Endothelial cell of umbilical vein (primary cell): ENCODE measurements at regions not wholly inside any gene's neighbourhood (a gene's known extent, or its start where the extent isn't known, plus 50 kb on each side); places are given as distances from the start of the nearest gene placed in this dataset.

Experiments used
- BruUV-seq: library from RNA; stranded (reverse); fragments of 400-500 nt; replicated peaks from 2 replicates; lab custom pipeline; 2021; lab: Mats Ljungman, UMichigan
- CTCF ChIA-PET: fragments of 300-600, 350-600 bp; sonication (Branson Sonifier 250); formaldehyde crosslinking; loops from one replicate; lab custom pipeline; 2021; ENCODE audit warnings: antibody characterized with exemption, inconsistent platforms; lab: Charles Lee
- POLR2A ChIA-PET: fragments of 300-600, 350-600 bp; sonication (Branson Sonifier 250); formaldehyde crosslinking; loops from one replicate; lab custom pipeline; 2021; ENCODE audit warnings: antibody characterized with exemption, inconsistent platforms; lab: Charles Lee
- DNase-seq: peaks from one replicate; pipeline ENCODE4 v3.0.0-alpha.2; 2011; ENCODE audit warnings: low read depth, low spot score
- FAIRE-seq: peaks from 2 replicates; lab custom pipeline; 2011; peaks lifted over from hg19 to GRCh38; lab: Jason Lieb, UNC
- H2AFZ ChIP-seq: 2 replicates; pipeline ENCODE4 v1.6.0; 2012; ENCODE audit warnings: low read depth, low read length, control low read depth, inconsistent platforms
- H3K27ac ChIP-seq: 2 replicates; pipeline ENCODE4 v1.5.1; 2011; ENCODE audit warnings: low read depth, mild to moderate bottlenecking, control low read depth, low read length, moderate library complexity; ENCODE audit not compliant: insufficient read depth
- H3K27me3 ChIP-seq, 2 experiments: 2 replicates each; pipeline versions ENCODE4 v1.6.0 to v1.6.1; 2011; ENCODE audit warnings: low read length in 2 of 2, mixed read lengths in 1 of 2; ENCODE audit not compliant: control insufficient read depth in 2 of 2, insufficient read depth in 2 of 2
- H3K36me3 ChIP-seq, 2 experiments: 2 replicates in 1 of 2; 3 replicates in 1 of 2; pipeline ENCODE4 v1.5.1; 2011; ENCODE audit warnings: low read length in 2 of 2, mild to moderate bottlenecking in 1 of 2, moderate library complexity in 1 of 2; ENCODE audit not compliant: control insufficient read depth in 2 of 2, insufficient read depth in 2 of 2; ENCODE audit errors: extremely low read depth in 1 of 2
- H3K4me1 ChIP-seq: 3 replicates; pipeline ENCODE4 v1.5.1; 2011; ENCODE audit warnings: mild to moderate bottlenecking, low read length; ENCODE audit not compliant: control insufficient read depth, insufficient read depth; ENCODE audit errors: extremely low read depth
- H3K4me2 ChIP-seq: 2 replicates; pipeline ENCODE4 v1.6.1; 2011; ENCODE audit warnings: low read length, control low read depth, mixed read lengths; ENCODE audit not compliant: insufficient read depth
- H3K4me3 ChIP-seq, 3 experiments: fragments of 200-600 bp in 1 of 3; sonication (generic), shearing (Covaris generic) in 1 of 3; replicated peaks in 1 of 3; 2 replicates each; pipeline ENCODE4 v1.5.1; 2011 to 2016; ENCODE audit warnings: control low read depth in 3 of 3, low read length in 3 of 3, mild to moderate bottlenecking in 2 of 3, inconsistent platforms in 1 of 3, low read depth in 1 of 3, moderate library complexity in 1 of 3; ENCODE audit not compliant: insufficient read depth in 1 of 3
- H3K79me2 ChIP-seq: 2 replicates; pipeline ENCODE4 v1.6.0; 2012; ENCODE audit warnings: low read length, inconsistent platforms; ENCODE audit not compliant: control insufficient read depth, insufficient read depth
- H3K9ac ChIP-seq: replicated peaks from 2 replicates; pipeline ENCODE3; 2011; ENCODE audit warnings: low read length, control low read depth; ENCODE audit not compliant: insufficient read depth; ENCODE audit errors: extremely low read depth
- H3K9me1 ChIP-seq: replicated peaks from 3 replicates; pipeline ENCODE4 v1.6.0; 2011; ENCODE audit warnings: mild to moderate bottlenecking, low read length; ENCODE audit not compliant: control insufficient read depth, insufficient read depth; ENCODE audit errors: extremely low read depth
- H3K9me3 ChIP-seq: replicated peaks from 2 replicates; pipeline ENCODE4 v1.5.1; 2012; ENCODE audit warnings: low read length, inconsistent platforms; ENCODE audit not compliant: control insufficient read depth, insufficient read depth
- H4K20me1 ChIP-seq: replicated peaks from 2 replicates; pipeline ENCODE3; 2011; ENCODE audit warnings: mild to moderate bottlenecking, low read length; ENCODE audit not compliant: control insufficient read depth, insufficient read depth; ENCODE audit errors: extremely low read depth
- CTCF ChIP-seq, 2 donors: IDR thresholded peaks; 1 replicate in 1 of 2; 2 replicates in 1 of 2; pipeline ENCODE4 v1.5.1; 2011; ENCODE audit warnings: low read length in 2 of 2, mild to moderate bottlenecking in 2 of 2, moderate library complexity in 2 of 2, control low read depth in 1 of 2, inconsistent platforms in 1 of 2, low read depth in 1 of 2; ENCODE audit not compliant: insufficient read depth in 1 of 2; ENCODE audit errors: extremely low read depth in 1 of 2
- EZH2 ChIP-seq: IDR thresholded peaks from 2 replicates; pipeline ENCODE4 v1.6.1; 2012; ENCODE audit warnings: borderline replicate concordance, low read depth, mild to moderate bottlenecking, moderate library complexity, low read length, inconsistent platforms; ENCODE audit not compliant: severe bottlenecking
- FOS ChIP-seq: IDR thresholded peaks from 2 replicates; pipeline ENCODE4 v1.6.1; 2011; ENCODE audit warnings: mild to moderate bottlenecking, low read length, moderate library complexity, borderline replicate concordance; ENCODE audit not compliant: insufficient read depth
- GATA2 ChIP-seq: IDR thresholded peaks from 2 replicates; pipeline ENCODE4 v1.7.0; 2011; ENCODE audit warnings: low read depth, mild to moderate bottlenecking, moderate library complexity, mixed read lengths, low read length; ENCODE audit not compliant: insufficient read length, insufficient read depth
- JUN ChIP-seq: IDR thresholded peaks from 2 replicates; pipeline ENCODE4 v1.6.1; 2011; ENCODE audit warnings: borderline replicate concordance, low read depth; ENCODE audit not compliant: insufficient read length, insufficient read depth
- MAX ChIP-seq: IDR thresholded peaks from 2 replicates; pipeline ENCODE4 v1.6.1; 2011; ENCODE audit not compliant: insufficient read depth, insufficient read length
- MYC ChIP-seq: IDR thresholded peaks from one replicate; pipeline ENCODE4 v1.6.1; 2011; ENCODE audit warnings: mild to moderate bottlenecking, low read depth, low read length
- POLR2A ChIP-seq: IDR thresholded peaks from 2 replicates; pipeline ENCODE4 v1.6.1; 2012; ENCODE audit warnings: low read depth, mild to moderate bottlenecking, control low read depth, low read length
- POLR2AphosphoS5 ChIP-seq: IDR thresholded peaks from 2 replicates; pipeline ENCODE4 v1.6.1; 2012; ENCODE audit warnings: low read depth, mild to moderate bottlenecking, control low read depth, low read length, moderate library complexity; ENCODE audit not compliant: insufficient read depth
- dilution Hi-C: fragments of 300-500 bp; cut with MboI; formaldehyde crosslinking; loops from one replicate; pipeline ENCODE4 v1.15.0; 2019; ENCODE audit warnings: low sequenced_read_pairs; ENCODE audit not compliant: extremely low pct_ligation_motif_present
- intact Hi-C: fragments of 100-400 bp; cut with micrococcal nuclease; formaldehyde crosslinking; loops from one replicate; pipeline ENCODE4 v1.10.0; 2022

DNA sequence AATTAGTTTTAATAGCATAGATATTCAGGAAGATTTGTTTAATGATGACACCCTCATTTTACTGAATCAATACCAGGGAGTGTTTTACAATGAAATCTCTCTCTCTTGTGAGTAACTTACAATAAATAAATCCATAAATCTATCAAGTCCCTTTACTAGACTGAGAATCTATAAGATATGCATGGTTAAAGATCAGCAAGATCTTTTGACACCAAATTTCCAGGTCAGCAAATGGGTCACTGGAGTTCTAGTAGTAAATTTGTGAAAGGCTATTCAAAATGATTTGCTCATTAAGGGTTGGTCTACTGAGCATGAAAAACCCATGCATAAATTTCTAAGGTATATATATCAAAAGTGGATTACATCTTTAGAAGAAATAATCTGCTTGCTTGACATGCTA, 512.1 kb upstream of the ITGA1 start:
- ChIA-PET CTCF (no interaction called here), POLR2A (no interaction called here)
- no peak overlapping the region for H3K4me3 ChIP-seq
- no peaks in the 10 kb centered on the region for H3K4me1 ChIP-seq
- H3K9me3 ChIP-seq, result no peaks in the 10 kb centered on the region
- TF ChIP-seq GATA2, result no peak
- TF ChIP-seq EZH2, result no peak
- TF ChIP-seq POLR2AphosphoS5, result no peak
- TF ChIP-seq JUN, result no peak
- no peak for TF ChIP-seq POLR2A
- TF ChIP-seq MYC, result no peak
- no peak for TF ChIP-seq CTCF (IDR thresholded peaks at IDR 0.05; ENCODE audit: extremely low read depth in 1 of 2, insufficient read depth in 1 of 2, low read depth in 1 of 2, low read length in 2 of 2)
- DNase-seq, result no peak
- no peaks in the 10 kb centered on the region for H3K27me3 ChIP-seq
- no peak overlapping the region for H2AFZ ChIP-seq
- no TSS peak for BruUV-seq
- no peak overlapping the region for H3K9ac ChIP-seq
- intact Hi-C loops, result no loop called here
- no peaks in the 10 kb centered on the region for H3K9me1 ChIP-seq
- H3K36me3 ChIP-seq, result no peaks in the 10 kb centered on the region
- H4K20me1 ChIP-seq, result no peaks in the 10 kb centered on the region
- H3K4me2 ChIP-seq, result no peak overlapping the region
- dilution Hi-C loops, result no loop called here
- no peak overlapping the region for H3K27ac ChIP-seq
- no peak for FAIRE-seq
- no peaks in the 10 kb centered on the region for H3K79me2 ChIP-seq

- H3K4me1 ChIP-seq, result no peaks in the 10 kb centered on the region
- intact Hi-C loops, result no loop called here
- BruUV-seq, result no TSS peak
- no peaks in the 10 kb centered on the region for H3K79me2 ChIP-seq
- H3K27ac ChIP-seq, result no peak overlapping the region
- H3K4me2 ChIP-seq, result no peak overlapping the region
- no peaks in the 10 kb centered on the region for H3K9me3 ChIP-seq
- FAIRE-seq, result no peak
- H3K9ac ChIP-seq, result no peak overlapping the region
- no peak overlapping the region for H2AFZ ChIP-seq
- H3K4me3 ChIP-seq, result no peak overlapping the region
- no peaks in the 10 kb centered on the region for H3K9me1 ChIP-seq
- ChIA-PET POLR2A (no interaction called here), CTCF (no interaction called here)
- no peak for DNase-seq
- H3K27me3 ChIP-seq, result no peaks in the 10 kb centered on the region
- no peaks in the 10 kb centered on the region for H4K20me1 ChIP-seq
- dilution Hi-C loops, result no loop called here
- TF ChIP-seq MAX (no peak), POLR2A (no peak), POLR2AphosphoS5 (no peak), CTCF (IDR thresholded peaks at IDR 0.05; ENCODE audit: extremely low read depth in 1 of 2, insufficient read depth in 1 of 2, low read depth in 1 of 2, low read length in 2 of 2) (no peak), FOS (no peak), JUN (no peak), MYC (no peak), GATA2 (no peak), EZH2 (no peak)
- H3K36me3 ChIP-seq, result no peaks in the 10 kb centered on the region
Measured at GRCh38 chr5:52277101-52277500, 510.6 kb upstream of the ITGA1 start.
